HL-60 (cell line): ENCODE measurements at regions not wholly inside any gene's neighbourhood (a gene's known extent, or its start where the extent isn't known, plus 50 kb on each side); places are given as distances from the start of the nearest gene placed in this dataset.

Experiments used
- DNase-seq, 2 experiments: peaks; one replicate each; pipeline ENCODE4 v3.0.0-alpha.2; 2010 to 2020; ENCODE audit warnings: low read depth in 1 of 2, low spot score in 1 of 2
- H3K27ac ChIP-seq: fragments of 250-450 bp; sonication (Bioruptor Pico); replicated peaks from 2 replicates; pipeline ENCODE4 v1.5.1; 2020; ENCODE audit warnings: mild to moderate bottlenecking, moderate library complexity
- H3K27me3 ChIP-seq: fragments of 250-450 bp; sonication (Bioruptor Pico); 2 replicates; pipeline ENCODE4 v1.5.1; 2021; ENCODE audit warnings: mild to moderate bottlenecking, moderate library complexity; ENCODE audit not compliant: insufficient read depth, poor library complexity, severe bottlenecking
- H3K4me3 ChIP-seq: replicated peaks from 2 replicates; pipeline ENCODE4 v1.5.1; 2011; ENCODE audit warnings: mild to moderate bottlenecking, control low read depth, low read length; ENCODE audit not compliant: insufficient read depth
- GABPA ChIP-seq: IDR thresholded peaks from 2 replicates; pipeline ENCODE4 v1.6.1; 2012; ENCODE audit warnings: low read depth
- POLR2AphosphoS5 ChIP-seq: IDR thresholded peaks from 2 replicates; pipeline ENCODE4 v1.6.1; 2012; ENCODE audit warnings: low read depth
- REST ChIP-seq: IDR thresholded peaks from 2 replicates; pipeline ENCODE4 v1.6.1; 2012; ENCODE audit warnings: low read depth; ENCODE audit not compliant: insufficient replicate concordance
- SPI1 ChIP-seq: IDR thresholded peaks from 2 replicates; pipeline ENCODE4 v1.6.1; 2012; ENCODE audit warnings: low read depth, mild to moderate bottlenecking, borderline replicate concordance
- TF ChIP-seq, protein P1 (sequence below): IDR thresholded peaks from one replicate; pipeline ENCODE4 v1.5.1; 2011; ENCODE audit warnings: low read length, control low read depth, inconsistent platforms; ENCODE audit not compliant: insufficient read depth

GRCh38 chr6:106889692-106890091 lies 84.8 kb downstream of the CD24 start:
- Histone ChIP-seq H3K27me3 (no peaks in the 10 kb centered on the region), H3K27ac (no peak overlapping the region), H3K4me3 (no peak overlapping the region)
- TF ChIP-seq POLR2AphosphoS5, result no peak
- TF ChIP-seq SPI1, result peak; percentile 27; the same call in 1 of the 2 replicates
- DNase-seq, result no peak

GRCh38 chr6:106886922-106887797 lies 87.4 kb downstream of the CD24 start:
- TF ChIP-seq GABPA (no peak), REST (no peak), SPI1 (no peak), POLR2AphosphoS5 (no peak)
- TF ChIP-seq, protein P1, sequence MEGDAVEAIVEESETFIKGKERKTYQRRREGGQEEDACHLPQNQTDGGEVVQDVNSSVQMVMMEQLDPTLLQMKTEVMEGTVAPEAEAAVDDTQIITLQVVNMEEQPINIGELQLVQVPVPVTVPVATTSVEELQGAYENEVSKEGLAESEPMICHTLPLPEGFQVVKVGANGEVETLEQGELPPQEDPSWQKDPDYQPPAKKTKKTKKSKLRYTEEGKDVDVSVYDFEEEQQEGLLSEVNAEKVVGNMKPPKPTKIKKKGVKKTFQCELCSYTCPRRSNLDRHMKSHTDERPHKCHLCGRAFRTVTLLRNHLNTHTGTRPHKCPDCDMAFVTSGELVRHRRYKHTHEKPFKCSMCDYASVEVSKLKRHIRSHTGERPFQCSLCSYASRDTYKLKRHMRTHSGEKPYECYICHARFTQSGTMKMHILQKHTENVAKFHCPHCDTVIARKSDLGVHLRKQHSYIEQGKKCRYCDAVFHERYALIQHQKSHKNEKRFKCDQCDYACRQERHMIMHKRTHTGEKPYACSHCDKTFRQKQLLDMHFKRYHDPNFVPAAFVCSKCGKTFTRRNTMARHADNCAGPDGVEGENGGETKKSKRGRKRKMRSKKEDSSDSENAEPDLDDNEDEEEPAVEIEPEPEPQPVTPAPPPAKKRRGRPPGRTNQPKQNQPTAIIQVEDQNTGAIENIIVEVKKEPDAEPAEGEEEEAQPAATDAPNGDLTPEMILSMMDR, result no peak
- H3K27me3 ChIP-seq, result no peaks in the 10 kb centered on the region
- no peak overlapping the region for H3K27ac ChIP-seq
- DNase-seq, result no peak
- no peak overlapping the region for H3K4me3 ChIP-seq

DNA sequence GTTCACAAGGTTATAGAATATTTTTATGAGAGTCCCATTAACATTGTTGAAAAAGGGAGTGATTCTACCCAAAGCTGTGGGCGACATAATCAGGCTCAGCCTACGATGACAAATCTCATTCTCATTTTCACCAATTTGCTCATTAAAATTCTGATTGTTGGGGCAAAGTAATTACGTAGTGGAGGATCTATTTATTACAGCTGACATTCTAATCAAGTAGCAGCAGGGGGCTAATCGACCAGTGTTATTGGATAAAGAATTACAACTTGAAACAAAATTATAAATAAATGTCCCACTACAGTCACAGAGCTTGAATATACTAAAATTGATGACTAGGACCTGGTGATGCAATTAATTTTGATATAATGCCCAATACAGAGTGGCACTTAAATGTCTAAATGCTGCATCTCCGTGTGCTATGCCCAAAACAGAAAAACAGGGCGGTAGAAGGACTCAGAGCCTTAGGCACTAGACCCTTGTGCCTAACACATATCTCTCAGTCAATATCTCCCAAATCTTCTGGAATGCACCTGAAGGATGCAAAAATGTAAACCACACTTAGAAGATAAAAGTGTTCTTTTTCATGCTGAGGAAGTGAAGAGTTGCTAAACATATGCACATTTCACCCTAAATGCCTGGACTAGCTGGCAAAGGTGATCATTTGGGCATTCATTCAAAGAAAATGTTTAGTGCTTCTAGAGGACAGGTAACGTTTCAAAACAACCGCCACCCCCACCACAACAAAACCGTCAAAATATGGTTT lies 88.3 kb downstream of the CD24 start:
- no peak for DNase-seq
- Histone ChIP-seq H3K4me3 (no peak overlapping the region), H3K27me3 (no peaks in the 10 kb centered on the region), H3K27ac (no peak overlapping the region)
- TF ChIP-seq, protein P1, result no peak
- TF ChIP-seq POLR2AphosphoS5 (no peak), REST (no peak), SPI1 (no peak), GABPA (no peak)

- H3K27me3 ChIP-seq, result no peaks in the 10 kb centered on the region
- H3K4me3 ChIP-seq, result no peak overlapping the region
- TF ChIP-seq POLR2AphosphoS5 (no peak), REST (no peak), SPI1 (no peak), GABPA (no peak)
- TF ChIP-seq, protein P1, result no peak
- no peak for DNase-seq
- no peak overlapping the region for H3K27ac ChIP-seq
Measured at GRCh38 chr6:106885679-106886078, 88.8 kb downstream of the CD24 start.
